Erythroblast (primary cell): ENCODE measurements at regions not wholly inside any gene's neighbourhood (a gene's known extent, or its start where the extent isn't known, plus 50 kb on each side); places are given as distances from the start of the nearest gene placed in this dataset.

Source experiments
- GATA1 ChIP-seq: IDR thresholded peaks from 2 replicates; pipeline ENCODE4 v1.6.1; 2011; ENCODE audit warnings: low read depth, mild to moderate bottlenecking, control low read depth, low read length, moderate library complexity
- POLR2A ChIP-seq: IDR thresholded peaks from 2 replicates; pipeline ENCODE4 v1.6.1; 2011; ENCODE audit warnings: mild to moderate bottlenecking, low read length

DNA sequence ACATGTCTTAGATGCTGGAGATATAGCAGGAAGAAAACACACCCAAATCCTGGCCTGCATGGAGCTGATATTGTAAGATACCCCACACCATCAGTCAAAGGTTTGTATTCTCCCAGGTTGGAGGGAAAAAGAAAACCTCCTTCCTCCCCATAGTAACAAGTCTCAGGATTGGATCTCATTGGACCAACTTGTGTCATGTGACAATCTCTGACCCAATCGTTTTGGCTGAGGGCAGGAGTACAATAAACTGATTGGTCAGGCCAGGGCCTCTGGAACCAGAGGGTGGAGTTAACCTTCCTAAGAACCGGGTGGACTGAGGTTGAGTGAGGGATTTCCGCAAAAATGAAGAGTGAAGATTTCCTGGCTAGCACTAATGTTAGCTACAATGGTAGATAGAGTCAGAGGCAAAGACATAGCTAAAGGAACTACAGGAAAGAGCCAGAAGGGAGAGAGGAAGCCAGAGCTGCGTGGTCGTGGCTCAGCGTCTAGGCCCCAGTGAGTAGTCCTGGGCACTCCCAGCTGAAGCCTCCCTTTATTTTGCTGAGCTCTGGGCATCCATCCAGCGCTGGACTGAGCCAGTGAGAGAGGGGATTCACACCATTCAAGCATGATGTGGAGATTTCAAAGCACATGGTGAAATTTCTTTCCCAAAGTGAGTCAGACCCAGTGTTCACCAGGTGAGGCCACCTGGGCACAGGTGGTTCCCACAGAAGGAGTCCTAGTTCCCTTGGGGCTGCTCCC is 219.9 kb downstream of the AACS start:
- TF ChIP-seq POLR2A (no peak), GATA1 (no peak)
